LNCaP clone FGC (cell line): ENCODE measurements at regions not wholly inside any gene's neighbourhood (a gene's known extent, or its start where the extent isn't known, plus 50 kb on each side); places are given as distances from the start of the nearest gene placed in this dataset.

Experiments
- DNase-seq: peaks from one replicate; pipeline ENCODE4 v3.0.0-alpha.2; 2011; ENCODE audit warnings: low read depth
- H3K4me3 ChIP-seq: 2 replicates; pipeline ENCODE4 v1.5.1; 2011; ENCODE audit warnings: mild to moderate bottlenecking, low read depth, low read length, control low read depth
- CTCF ChIP-seq: IDR thresholded peaks from 2 replicates; pipeline ENCODE4 v1.5.1; 2012; ENCODE audit warnings: mild to moderate bottlenecking; ENCODE audit not compliant: control insufficient read depth, insufficient read depth; ENCODE audit errors: extremely low read depth

- no peak for TF ChIP-seq CTCF
- H3K4me3 ChIP-seq: no peak overlapping the region
- no peak for DNase-seq
Measured at GRCh38 chr2:19691892-19692291, 209.9 kb downstream of the TTC32 start.

GRCh38 chr2:19690429-19690828 is 211.4 kb downstream of the TTC32 start:
- TF ChIP-seq CTCF: no peak

GRCh38 chr2:19689646-19690168 is 212.1 kb downstream of the TTC32 start:
- no peak for TF ChIP-seq CTCF
- H3K4me3 ChIP-seq: no peak overlapping the region
- no peak for DNase-seq

More at GRCh38 chr2:19690429-19690828, 211.4 kb downstream of the TTC32 start:
- no peak overlapping the region for H3K4me3 ChIP-seq
- DNase-seq: no peak

- DNase-seq: no peak
- no peak overlapping the region for H3K4me3 ChIP-seq
- TF ChIP-seq CTCF: no peak
Measured at GRCh38 chr2:19688059-19688458, 213.7 kb downstream of the TTC32 start.

- H3K4me3 ChIP-seq: no peak overlapping the region
- no peak for TF ChIP-seq CTCF
- DNase-seq: no peak
Measured at GRCh38 chr2:19687017-19687659, 214.6 kb downstream of the TTC32 start.

GRCh38 chr2:19686439-19686838 is 215.3 kb downstream of the TTC32 start:
- TF ChIP-seq CTCF: no peak
- no peak overlapping the region for H3K4me3 ChIP-seq
- no peak for DNase-seq

- no peak overlapping the region for H3K4me3 ChIP-seq
- TF ChIP-seq CTCF: no peak
- DNase-seq: no peak
Measured at GRCh38 chr2:19685731-19686130, 216.1 kb downstream of the TTC32 start.
